Activated naive CD4-positive, alpha-beta T cell treated with Interleukin-2 at 50 U/mL for 16 hours (primary cell): ENCODE measurements at regions not wholly inside any gene's neighbourhood (a gene's known extent, or its start where the extent isn't known, plus 50 kb on each side); places are given as distances from the start of the nearest gene placed in this dataset.

Experiments
- DNase-seq: peaks from one replicate; pipeline ENCODE4 v3.0.0-alpha.2; 2020

DNA sequence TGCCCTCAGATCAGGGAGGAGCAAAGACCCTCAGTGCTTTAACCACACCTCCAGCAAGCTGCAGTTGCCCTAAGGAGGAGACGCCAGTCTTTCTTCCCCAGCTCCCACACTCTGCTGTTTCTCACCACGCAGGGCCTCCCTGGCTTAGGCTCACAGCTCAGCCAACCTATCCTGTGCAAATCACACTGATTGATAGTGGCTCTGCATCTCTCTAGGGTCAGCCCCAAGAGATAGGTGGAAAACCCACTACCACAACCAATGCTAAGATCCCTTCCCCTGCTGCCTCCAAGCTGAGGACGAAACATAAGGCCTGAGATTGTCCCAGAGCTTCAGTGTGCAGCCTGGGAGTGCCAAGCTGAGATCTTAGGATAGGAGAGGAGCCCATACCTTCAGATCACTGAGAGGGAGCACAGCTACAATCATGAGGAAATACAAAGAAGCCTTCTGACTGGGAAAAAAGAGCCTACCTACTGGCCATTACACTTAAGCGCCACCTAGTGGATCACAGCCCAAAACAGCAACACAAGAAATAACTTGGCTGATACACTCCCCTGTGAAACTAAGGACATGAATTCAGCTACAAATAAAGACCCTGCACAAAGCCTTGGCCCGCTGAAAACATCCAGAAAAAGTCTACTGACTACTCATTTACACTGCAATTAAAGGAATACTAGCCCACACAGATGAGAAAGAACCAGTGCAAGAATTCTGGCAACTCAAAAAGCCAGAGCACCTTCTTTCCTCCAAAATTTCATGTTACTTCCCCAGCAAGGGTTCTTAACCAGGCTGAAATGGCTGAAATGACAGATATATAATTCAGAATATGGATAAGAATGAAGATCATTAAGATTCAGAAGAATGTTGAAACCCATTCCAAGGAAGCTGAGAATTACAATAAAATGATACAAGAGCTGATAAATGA lies 271.5 kb upstream of the DCBLD2 start:
- DNase-seq = peak; percentile 10

GRCh38 chr3:99171800-99172199 lies 270.3 kb upstream of the DCBLD2 start:
- no peak for DNase-seq

- DNase-seq = no peak
Measured at GRCh38 chr3:99170867-99171517, 269.5 kb upstream of the DCBLD2 start.

DNA sequence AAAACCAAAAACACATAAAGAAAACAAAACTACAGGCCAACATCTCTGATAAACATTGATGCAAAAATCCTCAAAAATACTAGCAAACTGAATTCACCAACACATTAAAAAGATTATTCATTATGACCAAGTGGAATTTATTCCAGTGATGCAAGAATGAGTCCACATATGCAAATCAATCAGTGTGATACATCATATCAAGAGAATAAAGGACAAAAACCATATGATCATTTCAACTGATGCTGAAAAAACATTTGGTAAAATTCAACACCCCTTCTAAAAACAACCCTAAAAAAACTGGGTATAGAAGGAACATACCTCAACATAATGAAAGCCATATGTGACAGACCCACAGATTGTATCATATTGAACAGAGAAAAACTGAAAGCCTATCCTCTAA lies 265.6 kb upstream of the DCBLD2 start:
- no peak for DNase-seq

DNA sequence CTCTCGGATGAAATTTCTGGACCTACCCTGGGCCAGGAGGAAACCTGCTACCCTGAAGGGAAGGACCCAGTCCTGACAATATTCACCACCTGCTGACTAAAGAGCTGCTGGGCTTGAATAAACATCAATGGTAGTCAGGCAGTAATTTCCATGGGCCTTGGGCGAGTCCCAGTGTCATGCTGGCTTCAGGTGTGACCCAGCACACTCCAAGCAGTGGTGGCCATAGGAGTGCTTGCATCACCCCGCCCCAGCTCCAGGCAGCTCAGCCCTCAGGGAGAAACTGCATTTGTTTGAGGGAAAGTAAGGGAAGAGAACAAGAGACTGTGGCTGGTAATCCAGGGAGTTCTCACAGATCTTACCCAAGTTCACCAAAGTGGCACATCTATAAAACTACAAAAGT lies 261.8 kb upstream of the DCBLD2 start:
- DNase-seq = no peak

DNA sequence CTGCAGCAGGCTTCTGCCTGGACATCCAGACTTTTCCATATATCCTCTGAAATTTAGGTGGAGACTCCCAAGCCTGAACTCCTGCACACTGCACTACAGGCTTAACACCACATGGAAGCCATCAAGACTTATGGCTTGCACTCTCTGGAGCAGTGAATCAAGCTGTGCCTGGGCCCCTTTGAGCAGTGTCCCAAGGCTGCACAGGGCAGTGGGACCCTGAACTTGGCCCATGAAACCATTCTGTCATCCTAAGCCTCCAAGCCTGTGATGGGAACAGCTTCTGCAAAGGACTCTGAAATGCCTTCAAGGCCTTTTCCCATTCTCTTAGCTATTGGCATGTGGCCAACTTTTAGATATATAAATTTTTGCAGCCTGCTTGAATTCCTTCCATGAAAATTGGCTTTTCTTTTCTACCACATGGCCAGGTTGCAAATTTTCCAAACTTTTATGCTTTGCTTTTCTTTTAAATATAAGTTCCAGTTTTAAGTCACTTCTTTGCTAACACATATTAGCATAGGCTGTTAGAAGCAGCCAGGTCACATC lies 257.8 kb upstream of the DCBLD2 start:
- DNase-seq = no peak

- DNase-seq = no peak
Measured at GRCh38 chr3:99145031-99145430, 243.5 kb upstream of the DCBLD2 start.

DNA sequence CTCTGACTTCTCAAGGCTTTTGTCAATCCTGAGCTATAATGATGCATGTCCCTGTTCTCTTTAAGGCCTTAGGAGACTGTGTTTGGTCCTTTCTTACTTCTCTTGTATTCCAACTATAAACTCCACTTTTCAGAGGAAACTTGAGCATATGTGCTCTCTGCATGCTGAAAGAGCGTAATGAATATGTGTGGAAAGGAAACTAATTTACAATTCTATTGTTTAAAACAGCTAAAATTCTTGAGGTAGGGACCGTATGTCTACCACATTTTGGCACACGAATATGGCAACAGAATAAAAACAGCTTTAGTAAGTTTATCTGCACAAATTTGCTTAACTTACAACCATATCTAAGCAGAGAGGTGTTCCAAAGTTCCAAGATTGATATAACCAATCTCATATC lies 242.0 kb upstream of the DCBLD2 start:
- DNase-seq = no peak

GRCh38 chr3:99134986-99135385 lies 233.5 kb upstream of the DCBLD2 start:
- no peak for DNase-seq

DNA sequence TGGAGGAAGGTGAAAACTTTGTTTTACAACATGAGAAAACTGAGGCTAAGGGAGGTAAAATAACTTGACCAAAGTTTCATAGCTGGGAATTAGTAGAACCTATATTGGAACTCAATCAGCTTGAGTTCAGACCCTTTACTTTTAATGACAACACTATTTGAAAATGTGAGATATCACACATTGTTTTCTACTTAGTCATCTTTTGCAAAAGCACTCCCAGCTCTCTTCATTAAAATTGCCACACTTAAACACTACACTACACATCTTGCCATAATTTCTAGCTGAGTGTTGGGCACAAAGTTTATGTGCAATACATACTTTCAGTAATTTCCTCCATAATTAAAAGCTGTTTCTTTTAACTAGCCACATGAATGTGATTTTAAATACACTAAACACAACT lies 230.4 kb upstream of the DCBLD2 start:
- DNase-seq = no peak

DNA sequence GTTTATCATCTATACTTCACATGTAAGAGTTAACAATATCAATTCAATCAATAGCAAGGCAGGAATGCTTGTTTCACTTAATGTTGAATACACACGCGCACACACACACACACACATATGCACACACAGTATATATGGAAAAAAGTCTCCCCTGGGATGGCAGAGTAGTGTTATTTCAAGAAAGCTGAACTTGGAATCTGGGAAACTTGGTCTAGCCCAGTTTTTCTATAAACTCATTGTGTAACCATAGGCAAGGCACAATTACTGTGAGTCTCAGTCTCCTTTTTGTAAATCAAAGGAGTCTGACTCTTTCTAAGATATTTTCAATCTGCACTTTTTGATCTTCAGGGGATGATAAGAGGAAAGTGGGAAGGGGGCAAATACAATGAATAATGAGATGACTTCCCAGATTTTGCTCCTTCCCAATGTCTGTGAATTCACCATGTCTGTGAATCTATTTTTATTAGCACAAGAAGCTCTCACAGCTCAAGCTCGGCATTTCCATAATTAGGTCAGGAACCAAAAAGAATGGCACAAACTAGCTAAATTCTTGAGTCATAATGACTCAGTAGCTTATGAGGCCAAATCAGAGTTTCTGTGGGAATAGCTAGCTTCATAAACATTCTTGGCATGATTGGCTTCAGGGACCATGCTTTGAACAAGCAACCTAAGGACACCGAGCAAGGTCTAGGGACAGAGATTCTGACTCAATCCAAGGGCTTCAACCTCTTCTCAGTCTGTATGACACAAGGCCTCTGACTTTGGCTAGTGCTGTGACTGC lies 227.4 kb upstream of the DCBLD2 start:
- no peak for DNase-seq

DNA sequence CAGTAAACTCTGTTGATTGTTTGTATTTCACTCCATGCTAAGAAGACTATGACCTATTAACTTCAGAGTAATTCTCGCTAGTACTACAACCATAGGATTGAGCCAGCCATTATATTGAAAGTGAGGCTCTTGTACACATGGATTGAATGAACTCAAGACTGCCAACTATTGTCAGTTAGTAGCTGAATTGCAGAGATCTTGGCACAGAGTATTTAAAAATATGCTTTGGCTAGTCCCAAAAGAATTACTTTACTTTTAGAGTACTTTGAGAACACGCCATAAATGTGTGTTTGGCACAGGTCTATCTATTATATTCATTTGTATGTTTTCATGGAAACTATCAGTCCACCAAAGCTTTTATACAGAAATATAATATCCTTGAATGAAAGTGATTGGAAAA lies 226.7 kb upstream of the DCBLD2 start:
- DNase-seq = no peak

DNA sequence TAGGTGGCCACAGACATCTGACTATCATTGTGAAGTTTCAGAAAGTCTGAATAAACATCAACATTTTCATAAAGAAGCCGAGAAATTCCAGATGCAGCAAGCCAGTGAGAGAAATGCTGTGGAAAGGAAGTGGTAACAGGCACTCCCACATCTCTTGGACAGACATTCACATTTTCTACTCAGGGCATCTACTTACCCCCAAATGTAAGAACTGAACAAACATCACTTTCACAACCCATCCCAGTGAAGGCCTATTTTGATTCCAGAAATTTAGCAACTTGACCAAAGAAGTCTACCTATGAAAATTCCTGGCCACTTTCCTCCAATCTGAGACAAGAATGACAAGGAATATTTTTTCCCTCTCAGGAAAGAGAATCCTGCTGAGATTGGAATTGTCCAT lies 224.8 kb upstream of the DCBLD2 start:
- no peak for DNase-seq

- DNase-seq = no peak
Measured at GRCh38 chr3:99119385-99119784, 217.9 kb upstream of the DCBLD2 start.

DNA sequence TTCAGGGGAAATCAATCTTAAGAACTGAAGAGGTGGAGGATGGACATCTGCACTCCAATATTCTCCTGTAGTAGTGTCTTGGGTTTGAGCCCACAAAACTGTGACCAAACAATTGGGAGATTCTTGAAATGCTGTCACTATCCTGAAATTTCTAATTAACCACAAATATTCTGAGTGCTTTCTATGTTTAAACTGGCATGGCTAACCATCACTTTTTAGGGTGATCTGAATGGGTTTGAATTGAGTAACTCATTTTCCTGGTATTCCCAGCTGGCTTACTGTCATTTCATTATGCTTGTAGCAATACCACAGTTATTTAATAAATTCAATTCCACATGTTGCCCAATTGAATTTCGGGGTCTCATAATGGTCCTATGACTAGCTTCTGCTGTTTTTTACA lies 216.9 kb upstream of the DCBLD2 start:
- DNase-seq = no peak

- no peak for DNase-seq
Measured at GRCh38 chr3:99114565-99115291, 213.2 kb upstream of the DCBLD2 start.

DNA sequence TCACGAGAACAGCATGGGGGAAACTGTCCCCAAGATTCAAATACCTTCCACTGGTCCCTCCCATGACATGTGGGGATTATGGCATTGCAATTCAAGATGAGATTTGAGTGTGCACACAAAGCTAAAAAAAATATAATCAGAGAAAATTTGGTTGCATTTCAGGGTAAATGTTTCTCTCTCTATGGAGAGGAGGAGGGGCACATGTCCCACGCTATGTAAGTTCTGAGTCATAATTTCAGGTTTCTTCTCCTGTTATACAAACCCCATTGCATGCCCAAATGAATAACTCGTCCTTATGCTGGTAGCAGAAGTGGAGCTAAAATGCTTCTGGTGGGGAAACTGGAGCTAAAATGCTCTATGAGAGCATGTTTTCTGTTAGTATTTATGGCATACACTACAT lies 209.7 kb upstream of the DCBLD2 start:
- DNase-seq = no peak

DNA sequence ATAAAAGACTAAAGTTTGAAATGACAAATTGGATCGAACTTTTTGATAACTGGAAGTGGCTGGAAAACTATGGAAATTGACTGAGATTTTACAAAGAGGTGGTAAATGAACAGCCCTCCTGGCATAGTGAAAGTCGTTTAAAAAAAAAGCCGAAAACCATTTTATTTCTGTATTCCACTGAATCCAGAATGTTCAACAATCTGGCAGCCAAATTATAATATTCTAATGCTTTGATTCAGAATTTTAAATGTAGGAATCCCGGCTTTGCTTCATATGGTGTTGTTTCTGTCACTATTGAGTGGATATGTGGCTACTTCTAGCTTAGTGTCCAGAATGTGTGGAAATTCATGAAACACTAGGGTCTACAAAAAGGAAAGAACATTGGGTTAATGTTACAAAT lies 208.9 kb upstream of the DCBLD2 start:
- DNase-seq = no peak

DNA sequence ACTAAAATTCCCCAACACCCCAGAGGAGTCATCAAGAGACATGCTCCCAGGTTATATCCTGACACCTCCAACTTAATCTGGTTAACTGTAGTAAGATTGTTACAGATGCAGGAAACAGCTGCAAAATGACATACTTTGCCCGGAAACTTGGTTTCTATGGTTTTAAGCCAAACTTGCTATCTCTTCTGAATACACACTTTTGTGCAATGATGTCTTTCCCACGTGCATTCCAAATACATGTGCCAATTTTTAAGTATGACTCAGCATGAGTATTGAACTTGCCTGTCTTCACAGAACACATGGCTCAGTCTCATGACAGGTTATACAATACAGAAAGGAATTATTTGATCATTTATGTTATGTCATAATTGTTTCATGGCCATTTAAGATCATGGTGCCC lies 207.0 kb upstream of the DCBLD2 start:
- no peak for DNase-seq

GRCh38 chr3:99094606-99095005 lies 193.1 kb upstream of the DCBLD2 start:
- no peak for DNase-seq

DNA sequence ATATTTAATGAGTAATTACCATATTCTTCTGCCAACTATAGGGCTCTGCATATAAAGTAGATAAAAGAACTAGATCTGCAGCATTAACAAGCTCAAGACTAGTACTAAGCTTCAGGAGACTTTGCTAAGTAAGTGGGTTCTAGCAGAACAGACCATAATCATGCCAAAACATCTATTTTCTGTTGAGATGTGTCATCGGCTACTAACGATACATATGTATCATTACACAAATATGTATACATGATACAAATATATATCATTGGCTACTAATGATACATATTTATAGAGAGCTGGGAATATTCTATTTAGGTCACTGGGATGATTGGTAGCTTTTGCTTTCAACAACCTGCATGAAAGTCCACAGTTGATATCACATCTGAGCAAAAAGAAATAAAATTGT lies 185.8 kb upstream of the DCBLD2 start:
- no peak for DNase-seq

DNA sequence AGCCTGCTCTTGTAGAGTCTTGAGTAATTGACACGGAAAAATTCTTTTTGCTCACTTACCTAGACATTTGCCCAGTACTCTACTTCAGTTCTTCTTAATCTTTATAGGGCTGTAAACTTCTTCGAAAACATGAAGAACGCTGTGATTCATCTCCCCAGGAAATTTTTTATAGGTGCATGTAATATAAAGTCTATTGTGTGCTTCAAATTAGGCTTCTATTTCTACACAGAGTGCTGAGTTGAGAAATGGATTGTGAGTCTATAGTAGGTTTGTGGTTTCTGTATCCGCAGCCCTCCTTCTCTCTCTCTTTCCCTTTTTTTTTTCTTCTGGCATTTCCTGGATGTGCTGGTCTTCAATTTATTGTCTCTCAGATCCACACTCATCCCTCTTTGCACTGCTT lies 183.3 kb upstream of the DCBLD2 start:
- no peak for DNase-seq

GRCh38 chr3:99084156-99084555 lies 182.7 kb upstream of the DCBLD2 start:
- no peak for DNase-seq
